A549 (cell line): ENCODE measurements at regions not wholly inside any gene's neighbourhood (a gene's known extent, or its start where the extent isn't known, plus 50 kb on each side); places are given as distances from the start of the nearest gene placed in this dataset.

ENCODE experiments used
- BHLHE40 ChIP-seq: IDR thresholded peaks from 2 replicates; pipeline ENCODE4 v1.6.1; 2012; ENCODE audit warnings: low read depth, low read length, inconsistent platforms
- CEBPB ChIP-seq, 2 experiments: fragments of >200 bp in 1 of 2; sonication (Bioruptor Twin) in 1 of 2; formaldehyde crosslinking in 1 of 2; IDR thresholded peaks; 2 replicates each; pipeline ENCODE4 v1.6.1; 2012 to 2016
- CTCF ChIP-seq: fragments of >200 bp; sonication (Bioruptor Twin); formaldehyde crosslinking; IDR thresholded peaks from 3 replicates; pipeline ENCODE4 v1.5.1; 2016
- FOSL2 ChIP-seq, 2 experiments: fragments of 450-650 bp in 1 of 2; fragments of >200 bp in 1 of 2; sonication (Bioruptor Twin) in 1 of 2; formaldehyde crosslinking; IDR thresholded peaks; 2 replicates each; pipeline versions ENCODE4 v1.5.0 to v1.6.1; 2016 to 2020; ENCODE audit warnings: mild to moderate bottlenecking in 1 of 2, moderate library complexity in 1 of 2
- HES2 ChIP-seq: fragments of >200 bp; sonication (Bioruptor Twin); formaldehyde crosslinking; IDR thresholded peaks from 2 replicates; pipeline ENCODE4 v1.6.1; 2016
- HMGXB4 ChIP-seq: fragments of 250-450 bp; sonication (Bioruptor Pico); IDR thresholded peaks from 2 replicates; pipeline ENCODE4 v1.5.0; 2021; ENCODE audit warnings: mild to moderate bottlenecking, moderate library complexity, borderline replicate concordance
- POLR2A ChIP-seq: IDR thresholded peaks from 2 replicates; pipeline ENCODE4 v1.6.1; 2012; ENCODE audit warnings: mild to moderate bottlenecking, low read length
- RCOR1 ChIP-seq: fragments of 150-350 bp; IDR thresholded peaks from 2 replicates; pipeline ENCODE4 v1.6.1; 2014; ENCODE audit warnings: antibody characterized with exemption, low read length, low read depth
- RFX5 ChIP-seq: fragments of 450-650 bp; IDR thresholded peaks from 2 replicates; pipeline ENCODE4 v1.7.1; 2014; ENCODE audit warnings: antibody characterized with exemption, mild to moderate bottlenecking, moderate library complexity
- SMC3 ChIP-seq: fragments of >200 bp; sonication (Bioruptor Twin); formaldehyde crosslinking; IDR thresholded peaks from 3 replicates; pipeline ENCODE4 v1.6.1; 2018; ENCODE audit warnings: inconsistent platforms

GRCh38 chr2:187962538-187962937 lies 329.1 kb upstream of the GULP1 start:
- TF ChIP-seq HES2 (no peak), CTCF (no peak), HMGXB4 (CRISPR knock-in tag) (no peak), SMC3 (no peak), FOSL2 (IDR thresholded peaks at IDR 0.05) (no peak), FOSL2 (CRISPR knock-in tag; IDR thresholded peaks at IDR 0.05) (no peak), RFX5 (no peak), POLR2A (no peak), RCOR1 (no peak), BHLHE40 (no peak), CEBPB (IDR thresholded peaks at IDR 0.05) (no peak)
